ENCODE measurements at regions not wholly inside any gene's neighbourhood (a gene's known extent, or its start where the extent isn't known, plus 50 kb on each side); places are given as distances from the start of the nearest gene placed in this dataset.

DNA sequence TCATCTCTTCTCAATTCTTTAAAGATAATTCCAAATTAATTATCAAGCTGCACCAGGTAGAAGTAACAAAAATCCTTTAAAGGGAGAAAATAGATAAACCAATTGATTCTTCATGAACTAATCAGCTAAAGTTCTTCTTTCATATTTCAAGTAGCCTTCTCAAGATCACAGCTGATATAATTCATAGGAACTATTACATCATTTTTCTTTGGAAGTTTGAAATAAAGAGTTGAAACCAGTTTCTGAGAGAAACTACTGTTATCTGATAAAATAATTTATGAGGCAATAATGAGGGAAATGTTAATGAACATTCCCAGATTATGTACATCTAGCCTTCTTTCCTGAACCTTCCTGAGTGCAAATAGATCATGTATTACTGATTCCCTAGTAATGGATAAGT is 484.9 kb downstream of the METTL4 start:
- TF ChIP-seq ZNF274 (IDR thresholded peaks at IDR 0.05; ENCODE audit: low read depth, low read length): no peak
- no peak for TF ChIP-seq YY1 (IDR thresholded peaks at IDR 0.05; ENCODE audit: insufficient read depth, insufficient read length)

Measured in NT2/D1 (cell line).